ENCODE measurements at regions not wholly inside any gene's neighbourhood (a gene's known extent, or its start where the extent isn't known, plus 50 kb on each side); places are given as distances from the start of the nearest gene placed in this dataset.

- no peak for DNase-seq
These were observed 274.8 kb downstream of the CTTN start for GRCh38 chr11:70672991-70673653.

GRCh38 chr11:70674605-70675004, 276.3 kb downstream of the CTTN start:
- no peak for DNase-seq

- no peak for DNase-seq
These were observed 277.5 kb downstream of the CTTN start for GRCh38 chr11:70675697-70676374.

GRCh38 chr11:70677232-70677916, 279.0 kb downstream of the CTTN start:
- DNase-seq, result no peak

GRCh38 chr11:70678931-70679900, 280.9 kb downstream of the CTTN start:
- DNase-seq, result no peak

GRCh38 chr11:70680781-70681281, 282.5 kb downstream of the CTTN start:
- DNase-seq, result no peak

- no peak for DNase-seq
These were observed 283.7 kb downstream of the CTTN start for GRCh38 chr11:70682056-70682455.

- DNase-seq, result no peak
These were observed 284.4 kb downstream of the CTTN start for GRCh38 chr11:70682760-70683159.

GRCh38 chr11:70687716-70688115, 289.4 kb downstream of the CTTN start:
- DNase-seq, result no peak

GRCh38 chr11:70688142-70688541, 289.8 kb downstream of the CTTN start:
- no peak for DNase-seq

GRCh38 chr11:70689764-70690163, 291.4 kb downstream of the CTTN start:
- no peak for DNase-seq

GRCh38 chr11:70692131-70692530, 293.8 kb downstream of the CTTN start:
- DNase-seq, result no peak

- DNase-seq, result no peak
These were observed 296.0 kb downstream of the CTTN start for GRCh38 chr11:70694371-70694770.

GRCh38 chr11:70695086-70695960, 297.0 kb downstream of the CTTN start:
- no peak for DNase-seq

- DNase-seq, result no peak
These were observed 297.7 kb downstream of the CTTN start for GRCh38 chr11:70696076-70696475.

GRCh38 chr11:70696564-70696963, 298.2 kb downstream of the CTTN start:
- no peak for DNase-seq

GRCh38 chr11:70697701-70698100, 299.4 kb downstream of the CTTN start:
- no peak for DNase-seq

GRCh38 chr11:70698871-70699270, 300.5 kb downstream of the CTTN start:
- no peak for DNase-seq

- DNase-seq, result no peak
These were observed 301.2 kb downstream of the CTTN start for GRCh38 chr11:70699294-70700221.

GRCh38 chr11:70700453-70700852, 302.1 kb downstream of the CTTN start:
- DNase-seq, result no peak
